22Rv1 (cell line): ENCODE measurements at regions not wholly inside any gene's neighbourhood (a gene's known extent, or its start where the extent isn't known, plus 50 kb on each side); places are given as distances from the start of the nearest gene placed in this dataset.

ENCODE experiments used
- ZFX ChIP-seq: fragments of 450-650 bp; IDR thresholded peaks from 2 replicates; pipeline ENCODE4 v1.6.1; 2017; ENCODE audit warnings: antibody characterized with exemption, borderline replicate concordance
- TF ChIP-seq, protein P1 (sequence below): fragments of 450-650 bp; IDR thresholded peaks from 2 replicates; pipeline ENCODE4 v1.5.1; 2017; ENCODE audit warnings: mild to moderate bottlenecking

DNA sequence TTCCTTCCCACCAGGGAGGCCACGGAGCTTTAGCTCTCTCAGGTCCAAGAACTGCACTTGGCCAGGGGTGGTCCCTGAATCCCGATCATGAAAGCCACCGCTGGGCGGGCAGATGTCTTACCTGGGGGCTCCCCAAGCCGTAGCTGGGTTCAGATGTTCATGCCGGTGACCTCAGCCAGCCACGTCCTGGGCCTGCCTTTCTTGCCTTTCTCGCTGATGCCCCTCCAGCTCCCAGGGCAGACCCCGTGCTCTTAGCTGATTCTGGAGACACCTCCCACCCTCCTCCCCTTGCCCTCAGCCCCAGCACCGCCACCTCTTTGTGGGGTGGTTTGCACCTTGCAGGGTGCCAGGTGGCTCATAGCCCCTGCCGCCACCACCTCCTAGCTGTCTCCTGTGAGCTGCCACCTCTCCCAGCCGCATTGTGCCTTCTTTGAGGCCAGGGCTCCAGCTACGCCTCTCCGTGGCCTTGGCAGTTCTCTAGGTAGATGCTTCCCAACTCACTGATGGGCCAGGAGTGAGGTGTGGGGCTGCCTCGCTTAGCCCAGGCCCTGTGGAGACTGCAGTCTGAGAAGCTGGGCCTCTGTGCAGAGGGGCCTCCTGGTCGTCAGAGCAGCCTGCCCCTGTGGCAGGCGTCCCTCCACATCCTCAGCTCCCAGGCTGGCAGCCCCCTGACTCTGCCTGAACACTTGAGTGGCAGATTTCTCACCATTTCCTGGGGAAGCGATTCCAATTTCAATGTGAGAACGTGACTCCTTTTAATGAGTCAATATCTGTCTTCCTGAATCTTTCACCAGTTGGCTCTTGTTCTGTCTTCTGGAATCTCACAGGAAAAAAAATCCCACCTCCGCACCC lies 97.6 kb upstream of the B3GAT1 start:
- TF ChIP-seq, protein P1, sequence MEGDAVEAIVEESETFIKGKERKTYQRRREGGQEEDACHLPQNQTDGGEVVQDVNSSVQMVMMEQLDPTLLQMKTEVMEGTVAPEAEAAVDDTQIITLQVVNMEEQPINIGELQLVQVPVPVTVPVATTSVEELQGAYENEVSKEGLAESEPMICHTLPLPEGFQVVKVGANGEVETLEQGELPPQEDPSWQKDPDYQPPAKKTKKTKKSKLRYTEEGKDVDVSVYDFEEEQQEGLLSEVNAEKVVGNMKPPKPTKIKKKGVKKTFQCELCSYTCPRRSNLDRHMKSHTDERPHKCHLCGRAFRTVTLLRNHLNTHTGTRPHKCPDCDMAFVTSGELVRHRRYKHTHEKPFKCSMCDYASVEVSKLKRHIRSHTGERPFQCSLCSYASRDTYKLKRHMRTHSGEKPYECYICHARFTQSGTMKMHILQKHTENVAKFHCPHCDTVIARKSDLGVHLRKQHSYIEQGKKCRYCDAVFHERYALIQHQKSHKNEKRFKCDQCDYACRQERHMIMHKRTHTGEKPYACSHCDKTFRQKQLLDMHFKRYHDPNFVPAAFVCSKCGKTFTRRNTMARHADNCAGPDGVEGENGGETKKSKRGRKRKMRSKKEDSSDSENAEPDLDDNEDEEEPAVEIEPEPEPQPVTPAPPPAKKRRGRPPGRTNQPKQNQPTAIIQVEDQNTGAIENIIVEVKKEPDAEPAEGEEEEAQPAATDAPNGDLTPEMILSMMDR: no peak
- no peak for TF ChIP-seq ZFX
